ENCODE measurements at regions not wholly inside any gene's neighbourhood (a gene's known extent, or its start where the extent isn't known, plus 50 kb on each side); places are given as distances from the start of the nearest gene placed in this dataset.

- H3K4me1 ChIP-seq = no peaks in the 10 kb centered on the region
- no peak overlapping the region for H3K4me3 ChIP-seq
- H3K9me3 ChIP-seq = no peaks in the 10 kb centered on the region
- no peaks in the 10 kb centered on the region for H3K27me3 ChIP-seq
- DNase-seq (no peak), ATAC-seq (no peak)
- no peaks in the 10 kb centered on the region for H3K36me3 ChIP-seq
- TF ChIP-seq, protein P1, sequence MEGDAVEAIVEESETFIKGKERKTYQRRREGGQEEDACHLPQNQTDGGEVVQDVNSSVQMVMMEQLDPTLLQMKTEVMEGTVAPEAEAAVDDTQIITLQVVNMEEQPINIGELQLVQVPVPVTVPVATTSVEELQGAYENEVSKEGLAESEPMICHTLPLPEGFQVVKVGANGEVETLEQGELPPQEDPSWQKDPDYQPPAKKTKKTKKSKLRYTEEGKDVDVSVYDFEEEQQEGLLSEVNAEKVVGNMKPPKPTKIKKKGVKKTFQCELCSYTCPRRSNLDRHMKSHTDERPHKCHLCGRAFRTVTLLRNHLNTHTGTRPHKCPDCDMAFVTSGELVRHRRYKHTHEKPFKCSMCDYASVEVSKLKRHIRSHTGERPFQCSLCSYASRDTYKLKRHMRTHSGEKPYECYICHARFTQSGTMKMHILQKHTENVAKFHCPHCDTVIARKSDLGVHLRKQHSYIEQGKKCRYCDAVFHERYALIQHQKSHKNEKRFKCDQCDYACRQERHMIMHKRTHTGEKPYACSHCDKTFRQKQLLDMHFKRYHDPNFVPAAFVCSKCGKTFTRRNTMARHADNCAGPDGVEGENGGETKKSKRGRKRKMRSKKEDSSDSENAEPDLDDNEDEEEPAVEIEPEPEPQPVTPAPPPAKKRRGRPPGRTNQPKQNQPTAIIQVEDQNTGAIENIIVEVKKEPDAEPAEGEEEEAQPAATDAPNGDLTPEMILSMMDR (IDR thresholded peaks at IDR 0.05) = no peak
- intact Hi-C loops (cut with DNase I) = no loop called here
- H3K27ac ChIP-seq = no peak overlapping the region
These were observed 183.8 kb downstream of the KLF5 start for GRCh38 chr13:73242515-73243015.

DNA sequence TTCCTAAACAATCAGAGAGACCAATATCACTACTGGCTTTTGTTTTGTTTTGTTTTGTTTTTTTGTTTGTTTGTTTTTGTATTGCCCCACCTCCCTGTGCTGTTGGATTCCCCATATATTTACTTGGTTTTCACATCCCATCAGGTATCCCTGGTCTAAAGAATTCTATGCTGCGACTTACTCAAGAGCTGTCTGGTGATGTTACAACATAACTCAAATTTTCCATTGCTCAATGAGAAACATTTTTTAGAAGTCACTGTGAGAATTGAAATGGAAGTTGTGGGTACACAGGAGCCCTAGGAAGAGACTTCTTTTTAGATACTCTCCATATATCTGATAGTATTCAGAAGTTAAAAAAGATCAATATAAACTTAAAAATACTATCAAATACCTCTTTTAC, 181.4 kb downstream of the KLF5 start:
- Histone ChIP-seq H3K27ac (no peak overlapping the region), H3K36me3 (no peaks in the 10 kb centered on the region), H3K9me3 (no peaks in the 10 kb centered on the region), H3K4me3 (no peak overlapping the region), H3K27me3 (no peaks in the 10 kb centered on the region), H3K4me1 (no peaks in the 10 kb centered on the region)
- TF ChIP-seq, protein P1 (IDR thresholded peaks at IDR 0.05) = no peak
- ATAC-seq (no peak), DNase-seq (no peak)
- intact Hi-C loops (cut with DNase I) = no loop called here

- no peak overlapping the region for H3K27ac ChIP-seq
- H3K4me3 ChIP-seq = no peak overlapping the region
- no peaks in the 10 kb centered on the region for H3K27me3 ChIP-seq
- ATAC-seq (no peak), DNase-seq (no peak)
- no peaks in the 10 kb centered on the region for H3K4me1 ChIP-seq
- no peaks in the 10 kb centered on the region for H3K9me3 ChIP-seq
- TF ChIP-seq, protein P1 (IDR thresholded peaks at IDR 0.05) = no peak
- no peaks in the 10 kb centered on the region for H3K36me3 ChIP-seq
- intact Hi-C loops (cut with DNase I) = no loop called here
These were observed 176.6 kb downstream of the KLF5 start for GRCh38 chr13:73235385-73235784.

- Histone ChIP-seq H3K27me3 (no peaks in the 10 kb centered on the region), H3K36me3 (no peaks in the 10 kb centered on the region), H3K4me3 (no peak overlapping the region), H3K4me1 (no peaks in the 10 kb centered on the region), H3K27ac (no peak overlapping the region), H3K9me3 (no peaks in the 10 kb centered on the region)
- TF ChIP-seq, protein P1 (IDR thresholded peaks at IDR 0.05) = no peak
- DNase-seq = no peak
- intact Hi-C loops (cut with DNase I) = no loop called here
- ATAC-seq = no peak
These were observed 172.7 kb downstream of the KLF5 start for GRCh38 chr13:73231471-73231870.

- TF ChIP-seq, protein P1 (IDR thresholded peaks at IDR 0.05) = no peak
- Histone ChIP-seq H3K4me1 (no peaks in the 10 kb centered on the region), H3K27me3 (no peaks in the 10 kb centered on the region), H3K27ac (no peak overlapping the region), H3K9me3 (no peaks in the 10 kb centered on the region), H3K4me3 (no peak overlapping the region), H3K36me3 (no peaks in the 10 kb centered on the region)
- ATAC-seq (peak; percentile 73), DNase-seq (no peak)
- intact Hi-C loops (cut with DNase I) = no loop called here
These were observed 171.9 kb downstream of the KLF5 start for GRCh38 chr13:73230716-73231115.

DNA sequence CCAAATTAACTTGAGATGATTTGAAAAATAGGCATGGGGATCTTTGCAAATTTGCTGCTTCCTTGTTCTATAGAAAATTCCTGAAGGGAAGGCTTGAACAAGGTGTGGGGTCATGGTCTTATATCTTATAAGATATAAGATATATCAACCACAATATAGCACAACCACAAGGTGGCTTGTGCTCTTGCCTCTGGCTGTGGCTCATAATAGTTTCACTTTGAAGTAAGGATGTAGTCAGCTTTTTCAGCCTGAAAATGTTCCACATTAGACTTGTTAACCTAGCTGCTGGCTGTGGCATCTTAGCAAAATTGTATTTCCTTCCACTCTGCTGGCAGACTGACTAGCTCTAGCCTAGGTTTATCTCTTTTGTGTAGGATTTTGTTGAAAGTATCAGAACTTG, 169.7 kb downstream of the KLF5 start:
- H3K27ac ChIP-seq = no peak overlapping the region
- no peaks in the 10 kb centered on the region for H3K9me3 ChIP-seq
- intact Hi-C loops (cut with DNase I) = no loop called here
- no peaks in the 10 kb centered on the region for H3K36me3 ChIP-seq
- DNase-seq = no peak
- H3K4me3 ChIP-seq = no peak overlapping the region
- peaks cover under 1% of the 10 kb centered on the region for H3K4me1 ChIP-seq
- no peaks in the 10 kb centered on the region for H3K27me3 ChIP-seq
- TF ChIP-seq, protein P1 (IDR thresholded peaks at IDR 0.05) = no peak
- peak; percentile 36 for ATAC-seq

All from upper lobe of right lung (tissue), 1 donor.